Posterior vena cava (tissue), 2 donors: ENCODE measurements at regions not wholly inside any gene's neighbourhood (a gene's known extent, or its start where the extent isn't known, plus 50 kb on each side); places are given as distances from the start of the nearest gene placed in this dataset.
"Not testable (repeated sequence)": the region's sequence is repeated elsewhere in the genome, so short reads cannot be mapped to it uniquely, and the experiment has no call there.

Experiments
- DNase-seq: peaks from one replicate; pipeline ENCODE4 v3.0.0-alpha.2; 2020; ENCODE audit warnings: low spot score
- intact Hi-C, 2 donors: fragments of 100-400 bp; cut with DNase I; formaldehyde crosslinking; loops; one replicate each; pipeline versions ENCODE4 v1.14.1 to v1.14.2; 2022 to 2023
- donor health status: DM: yes; HTN: yes; CAD: no.
- donor health status: DM: yes; HTN: yes; CAD: no.

- intact Hi-C loops: no loop called here
- no peak for DNase-seq
Measured at GRCh38 chr13:79871594-79871993, 390.6 kb downstream of the NDFIP2 start.

GRCh38 chr13:79870766-79871165 lies 389.8 kb downstream of the NDFIP2 start:
- no peak for DNase-seq
- intact Hi-C loops: no loop called here

GRCh38 chr13:79870123-79870522 lies 389.2 kb downstream of the NDFIP2 start:
- intact Hi-C loops: no loop called here
- DNase-seq: no peak

GRCh38 chr13:79869326-79869725 lies 388.4 kb downstream of the NDFIP2 start:
- intact Hi-C loops: no loop called here
- DNase-seq: no peak

DNA sequence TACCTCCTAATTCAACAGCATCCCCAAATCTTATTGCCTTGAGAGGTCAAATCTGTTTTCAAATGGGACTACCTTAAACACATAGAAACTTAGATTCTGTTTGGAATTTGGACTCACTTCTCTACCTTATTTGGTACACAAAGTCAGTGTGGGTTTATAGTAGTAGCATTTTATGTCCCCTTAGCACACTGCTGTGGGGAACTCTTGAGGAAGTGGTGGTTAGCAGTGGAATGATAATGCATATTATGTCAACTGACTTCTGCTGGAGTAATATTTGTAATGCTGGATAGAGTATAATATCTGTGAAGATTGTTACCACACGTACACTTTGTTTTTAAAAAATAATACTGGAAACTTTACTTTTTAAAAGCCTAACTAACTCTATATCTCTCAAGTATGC lies 386.3 kb downstream of the NDFIP2 start:
- DNase-seq: no peak
- intact Hi-C loops: no loop called here

DNA sequence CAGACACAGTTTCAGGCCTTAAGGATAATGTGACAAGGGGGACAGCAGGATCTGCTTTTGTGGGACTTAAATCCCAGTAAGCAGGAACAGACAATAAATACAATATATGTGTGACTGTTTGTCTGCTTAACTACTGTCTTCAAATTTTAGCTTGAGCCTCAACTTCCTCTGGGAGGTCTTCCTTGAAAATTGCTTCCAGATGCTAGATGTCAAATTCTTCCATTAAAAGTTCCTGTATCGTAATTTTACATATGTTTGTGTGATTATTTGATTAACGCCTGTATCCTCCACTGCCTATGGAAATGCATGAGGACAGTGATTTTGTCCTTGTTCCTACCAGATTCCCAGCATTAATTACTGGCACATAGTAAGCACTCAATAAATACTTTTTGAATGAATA lies 385.5 kb downstream of the NDFIP2 start:
- intact Hi-C loops: no loop called here

DNA sequence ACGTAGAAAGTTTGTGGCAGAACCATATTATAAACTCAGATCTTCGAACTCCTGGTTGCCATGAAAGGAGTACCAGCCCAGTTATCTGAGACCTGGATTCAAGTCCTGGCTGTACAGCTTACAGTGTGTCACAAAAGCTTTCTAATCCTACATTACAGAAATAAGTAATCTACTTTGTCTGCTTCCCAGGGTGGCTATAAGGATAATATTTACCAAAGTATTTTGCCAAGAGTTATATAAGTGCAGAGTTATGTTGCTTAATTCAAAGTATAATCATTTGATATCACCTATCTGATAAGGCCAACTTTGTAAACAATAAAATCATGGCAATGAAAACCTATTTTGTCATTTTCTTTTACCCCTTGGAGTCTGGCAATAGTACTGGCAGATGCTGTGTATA lies 381.6 kb downstream of the NDFIP2 start:
- DNase-seq: no peak
- intact Hi-C loops: no loop called here

More for the DNA sequence above, 385.5 kb downstream of the NDFIP2 start:
- DNase-seq: no peak

DNA sequence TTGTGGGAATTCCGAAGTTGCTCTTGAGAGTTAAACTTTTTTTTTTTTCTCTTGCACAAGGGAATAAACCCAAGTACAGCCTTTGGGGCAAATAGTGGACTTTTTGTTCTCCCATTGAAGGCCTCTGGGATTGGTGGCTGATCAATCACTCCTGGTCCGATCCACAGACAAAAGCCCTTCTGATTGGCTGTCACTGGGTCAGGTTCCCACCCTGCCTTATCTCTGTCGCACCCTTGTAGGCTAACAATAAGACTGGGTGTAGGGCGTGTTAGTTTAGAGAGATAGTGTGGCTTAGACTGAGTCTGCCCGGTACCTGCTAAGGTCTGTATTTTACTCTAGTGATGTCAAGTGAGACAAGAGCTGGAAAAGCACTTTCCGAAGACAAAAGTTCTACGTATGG lies 380.8 kb downstream of the NDFIP2 start:
- intact Hi-C loops: no loop called here
- DNase-seq: no peak

- DNase-seq: no peak
- intact Hi-C loops: no loop called here
Measured at GRCh38 chr13:79860791-79861190, 379.8 kb downstream of the NDFIP2 start.

GRCh38 chr13:79859756-79860155 lies 378.8 kb downstream of the NDFIP2 start:
- intact Hi-C loops: no loop called here
- no peak for DNase-seq

- intact Hi-C loops: no loop called here
- DNase-seq: no peak
Measured at GRCh38 chr13:79853251-79853650, 372.3 kb downstream of the NDFIP2 start.

DNA sequence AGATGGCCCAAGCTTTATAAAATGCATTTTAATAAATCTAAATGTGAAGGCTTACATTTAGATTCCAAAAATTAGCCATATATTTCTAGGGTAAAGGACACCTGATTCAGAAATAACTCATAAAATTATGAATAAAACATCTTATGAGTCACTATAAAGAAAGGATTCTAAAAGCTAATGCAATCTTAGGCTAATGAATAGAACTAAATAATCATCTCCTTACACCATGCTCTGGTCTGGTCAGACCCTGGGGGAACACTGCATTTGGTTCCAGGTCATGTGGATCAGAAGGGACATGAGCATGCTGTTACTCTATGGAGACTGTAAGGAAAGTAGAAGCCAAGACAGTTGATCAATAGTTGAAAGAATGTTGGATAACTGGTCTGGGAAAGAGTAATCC lies 370.4 kb downstream of the NDFIP2 start:
- intact Hi-C loops: no loop called here
- DNase-seq: no peak

DNA sequence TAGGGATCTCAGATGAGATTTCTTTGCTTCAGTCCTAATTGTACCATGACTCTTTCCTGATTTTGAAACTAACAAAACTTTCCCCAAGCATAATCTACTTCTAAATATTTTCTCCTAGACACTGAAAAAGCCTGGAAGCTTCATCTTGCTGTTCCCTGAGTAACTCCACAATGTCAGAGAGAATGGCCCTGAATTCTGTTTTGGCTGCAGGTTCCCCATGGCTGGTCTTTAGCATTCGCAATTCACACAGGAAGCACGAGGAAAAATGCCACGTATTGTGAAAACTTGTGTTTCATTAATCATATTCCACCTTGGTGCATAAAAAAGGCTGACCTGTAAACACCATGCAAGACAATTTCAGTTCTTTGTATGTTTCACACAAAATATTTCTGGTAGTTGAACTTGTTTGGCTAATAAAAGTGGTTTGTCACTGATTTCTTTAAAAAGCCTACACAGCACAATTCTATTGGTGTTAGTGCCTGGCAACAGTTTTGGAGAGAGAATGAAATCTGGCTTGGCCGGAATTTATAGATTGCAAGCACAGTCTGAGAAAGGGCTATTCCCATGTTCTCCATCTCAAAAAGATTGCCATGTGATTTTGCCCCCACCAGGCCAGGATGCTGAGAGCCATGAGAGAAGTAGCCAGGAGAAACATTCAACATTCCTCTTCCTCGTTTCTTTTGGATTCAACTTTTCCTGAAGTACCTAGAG lies 367.1 kb downstream of the NDFIP2 start:
- no peak for DNase-seq

GRCh38 chr13:79846386-79846785 lies 365.4 kb downstream of the NDFIP2 start:
- no peak for DNase-seq
- intact Hi-C loops: no loop called here

More for the DNA sequence above, 367.1 kb downstream of the NDFIP2 start:
- intact Hi-C loops: no loop called here

DNA sequence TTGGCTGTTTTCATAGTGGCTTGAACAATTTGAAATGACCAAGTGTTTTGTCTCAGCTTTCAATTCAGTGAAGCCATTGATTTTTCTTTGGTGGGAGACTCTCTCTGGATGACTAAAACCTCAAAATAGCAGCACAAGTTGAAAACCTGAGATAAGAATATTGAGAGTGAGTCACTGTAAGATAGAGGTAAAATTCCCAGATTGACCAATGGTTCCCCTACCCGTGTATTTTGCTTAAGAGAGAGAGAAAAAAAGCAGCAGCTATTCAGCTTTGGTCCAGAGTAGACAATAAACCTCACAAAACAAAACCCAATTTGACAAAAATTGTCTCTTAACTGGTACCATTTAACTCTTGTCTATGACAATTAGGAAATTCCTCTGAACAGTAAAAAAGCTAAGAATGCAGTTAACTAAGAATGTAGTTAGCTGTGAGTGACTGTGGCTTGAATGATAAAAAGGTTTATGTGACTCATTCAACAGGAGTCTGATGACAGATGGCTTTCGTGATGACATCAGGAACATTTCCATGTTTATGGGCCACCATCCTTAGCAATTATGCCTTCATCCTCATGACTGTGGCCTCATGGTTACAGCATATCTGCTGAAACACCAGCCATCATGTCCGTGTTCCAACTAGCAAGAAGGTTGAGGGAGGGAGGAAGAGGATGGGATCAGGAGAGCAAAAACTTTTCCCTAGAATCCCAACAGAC lies 356.9 kb downstream of the NDFIP2 start:
- intact Hi-C loops: no loop called here

GRCh38 chr13:79836121-79836520 lies 355.2 kb downstream of the NDFIP2 start:
- DNase-seq, intact Hi-C loops: not testable (repeated sequence)

More for the DNA sequence above, 356.9 kb downstream of the NDFIP2 start:
- no peak for DNase-seq

DNA sequence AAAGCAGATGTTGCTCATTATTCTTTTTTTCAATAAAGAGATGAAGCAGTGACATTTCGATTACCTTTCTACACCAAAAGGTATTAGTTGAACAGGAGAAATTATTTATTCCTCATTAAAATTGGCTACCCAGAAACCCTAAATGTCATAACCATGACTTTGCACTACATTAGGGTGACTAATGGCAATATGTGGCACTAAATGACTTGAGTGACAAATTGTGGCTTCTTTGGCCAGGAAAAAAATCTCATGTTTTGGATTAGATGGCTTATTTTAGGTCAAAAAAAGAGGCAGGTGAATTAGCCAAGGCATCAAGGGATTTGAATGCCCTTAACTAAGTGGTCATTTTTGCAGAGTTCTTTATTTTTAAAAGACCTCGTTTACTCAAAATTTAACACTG lies 353.9 kb downstream of the NDFIP2 start:
- intact Hi-C loops: no loop called here
- DNase-seq: no peak

DNA sequence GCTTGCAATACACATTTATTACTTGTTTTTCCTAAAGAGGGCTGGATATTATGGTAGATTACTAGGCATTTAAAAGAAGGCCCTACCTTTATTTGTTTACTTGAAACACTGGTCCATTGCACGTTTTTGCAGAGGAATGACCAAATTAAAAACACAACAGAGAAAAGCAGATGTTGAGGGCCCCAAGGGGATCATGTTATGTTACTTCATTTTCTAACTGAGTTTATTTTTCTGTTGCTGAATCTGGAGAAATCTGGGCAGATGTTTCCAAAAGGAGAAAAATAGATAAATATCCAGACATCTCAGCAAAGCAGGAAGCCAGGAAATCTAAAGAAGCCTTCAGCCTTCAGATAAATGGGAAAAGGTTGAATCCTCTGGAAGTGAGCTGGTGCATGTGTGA lies 353.0 kb downstream of the NDFIP2 start:
- intact Hi-C loops: no loop called here
- no peak for DNase-seq

- DNase-seq: no peak
- intact Hi-C loops: no loop called here
Measured at GRCh38 chr13:79831556-79831955, 350.6 kb downstream of the NDFIP2 start.

GRCh38 chr13:79830945-79831344 lies 350.0 kb downstream of the NDFIP2 start:
- intact Hi-C loops: no loop called here
- no peak for DNase-seq

DNA sequence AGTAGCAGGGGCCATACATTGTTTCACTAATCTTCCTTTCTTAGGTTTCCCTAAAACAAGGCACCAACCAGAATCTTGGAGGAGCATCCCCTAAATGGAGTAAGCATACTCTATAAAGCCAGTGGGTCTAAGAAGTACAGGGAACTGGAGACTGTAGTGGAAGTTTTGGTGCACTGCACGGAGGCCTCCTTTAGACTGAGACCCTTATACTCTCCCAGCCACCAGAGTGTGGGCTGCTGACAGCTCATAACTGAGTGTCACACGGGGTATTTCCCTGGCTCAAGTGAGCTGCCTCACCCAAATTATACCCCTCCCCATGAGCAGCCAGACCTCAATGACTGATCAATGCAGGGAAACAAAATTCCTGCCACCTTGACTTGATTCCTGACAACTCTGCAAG lies 349.5 kb downstream of the NDFIP2 start:
- no peak for DNase-seq
- intact Hi-C loops: no loop called here
